ENCODE measurements at regions not wholly inside any gene's neighbourhood (a gene's known extent, or its start where the extent isn't known, plus 50 kb on each side); places are given as distances from the start of the nearest gene placed in this dataset.

DNA sequence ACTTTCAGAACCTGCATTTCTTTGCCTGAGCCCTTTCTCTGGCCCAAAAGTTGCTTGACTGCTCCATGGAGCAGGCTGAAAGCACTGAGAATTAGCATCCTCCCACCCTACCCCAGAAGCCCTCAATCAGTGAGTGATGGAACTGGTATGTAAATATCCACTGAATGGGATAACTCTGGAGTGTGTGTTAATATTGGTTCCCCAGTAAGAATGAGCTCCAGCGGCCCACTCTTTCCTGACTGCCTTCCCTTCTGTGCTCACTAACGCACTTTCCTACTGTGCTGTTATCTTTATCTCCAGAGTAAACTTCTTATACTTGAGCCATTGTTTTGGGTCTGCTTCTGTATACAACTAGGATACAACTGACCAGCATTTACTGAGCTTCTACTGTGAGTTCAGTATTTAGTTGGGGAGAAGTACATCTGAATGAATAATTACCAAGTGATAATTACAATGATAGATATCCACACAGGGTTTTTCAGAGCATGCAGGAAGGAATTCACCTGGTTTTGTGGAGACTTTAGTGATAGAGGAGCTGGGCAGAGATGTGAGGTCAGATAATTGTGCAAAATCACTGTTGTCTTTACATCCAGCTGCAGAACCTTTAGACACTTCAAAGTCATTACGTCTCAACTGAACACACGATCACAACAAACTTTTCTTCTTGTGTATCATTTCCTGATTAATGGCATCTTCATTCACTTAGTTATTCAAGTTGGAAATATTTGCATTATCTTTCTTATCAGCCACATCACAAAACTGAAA lies 149.2 kb upstream of the BTG1 start:
- no peak for DNase-seq

DNA sequence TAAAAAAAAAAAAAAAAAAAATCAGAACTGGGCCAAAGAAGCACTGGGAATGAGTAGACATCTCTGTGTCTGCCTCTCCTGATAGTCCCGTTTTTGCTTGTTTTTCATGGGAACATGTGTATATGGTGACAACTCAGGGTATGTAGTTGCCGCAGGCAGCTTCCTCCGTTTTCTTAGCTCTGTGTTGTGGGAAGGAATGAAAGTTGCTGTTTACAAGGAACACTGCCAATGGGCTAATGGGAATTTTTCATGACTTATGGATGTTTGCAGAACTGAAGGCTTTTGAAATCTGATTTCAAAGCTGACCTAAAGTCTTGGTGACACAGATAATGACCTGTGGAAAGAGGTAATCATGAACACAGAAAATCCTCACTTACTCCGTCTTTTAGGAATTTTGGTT lies 146.4 kb upstream of the BTG1 start:
- no peak for DNase-seq

DNA sequence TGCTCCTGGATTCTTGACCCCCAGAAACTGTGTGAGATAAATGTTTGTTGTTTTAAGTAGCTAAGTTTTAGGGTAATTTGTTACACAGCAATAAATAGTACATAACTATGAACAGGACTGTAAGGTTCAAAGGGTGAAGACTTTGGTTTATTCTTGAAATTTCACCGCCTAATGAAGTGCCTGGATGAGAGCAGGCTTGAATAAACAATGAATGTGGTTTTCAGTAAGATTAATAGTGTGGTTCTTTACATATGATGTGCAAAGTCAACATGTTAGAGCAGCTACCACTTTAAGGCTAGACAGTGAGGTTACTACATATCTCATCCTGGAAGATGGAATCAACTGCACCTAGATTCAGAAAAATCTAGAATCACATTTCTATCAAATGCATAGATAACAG lies 145.2 kb upstream of the BTG1 start:
- no peak for DNase-seq

DNA sequence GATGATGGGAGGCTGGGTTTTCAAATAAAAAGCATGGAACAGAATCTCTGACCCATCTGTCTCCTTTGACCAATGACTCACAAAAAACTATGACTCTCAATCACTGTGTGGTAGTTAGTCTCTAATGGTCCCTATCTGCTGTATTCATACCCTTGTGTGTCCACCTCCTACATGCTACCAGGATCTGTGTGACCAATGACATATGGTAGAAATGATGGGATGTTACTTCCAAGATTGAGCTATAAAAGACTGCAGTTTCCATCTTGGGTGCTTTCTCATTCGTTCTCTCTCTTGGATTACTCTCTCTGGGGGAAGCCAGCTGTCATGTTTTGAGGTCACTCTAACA lies 144.7 kb upstream of the BTG1 start:
- no peak for DNase-seq

DNA sequence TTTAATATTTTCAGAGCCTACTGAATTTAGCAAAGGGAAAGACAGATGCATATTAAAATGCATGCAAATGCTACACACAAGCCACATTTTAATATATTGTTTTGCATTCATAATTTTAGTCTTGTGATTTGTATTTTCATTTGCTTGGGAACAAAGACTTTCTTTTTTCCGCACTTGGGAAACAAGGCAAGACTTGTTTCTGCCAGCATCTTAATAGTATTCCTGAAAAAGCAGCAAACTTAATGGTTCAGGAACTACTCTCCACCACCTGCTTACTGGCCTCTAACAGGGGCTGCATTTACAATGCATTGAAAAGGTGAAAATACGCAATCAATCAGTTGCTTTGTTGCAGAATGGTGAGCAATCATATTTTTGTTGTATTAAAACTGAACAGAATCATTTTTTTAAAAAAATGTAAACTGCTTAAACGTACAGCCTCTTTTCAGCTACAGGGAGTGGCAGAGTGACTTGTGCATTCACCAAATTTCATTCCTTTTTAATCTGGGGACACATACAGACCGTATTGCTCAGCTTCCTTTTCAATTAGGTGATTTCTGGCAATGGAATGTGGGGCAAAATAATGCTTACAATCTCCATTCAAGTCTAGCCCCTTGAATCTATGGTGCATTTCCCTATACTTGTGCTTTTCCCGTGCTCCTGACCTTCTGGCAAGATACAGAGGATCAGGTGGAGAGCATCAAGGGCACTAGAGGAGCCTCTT lies 144.1 kb upstream of the BTG1 start:
- no peak for DNase-seq

DNA sequence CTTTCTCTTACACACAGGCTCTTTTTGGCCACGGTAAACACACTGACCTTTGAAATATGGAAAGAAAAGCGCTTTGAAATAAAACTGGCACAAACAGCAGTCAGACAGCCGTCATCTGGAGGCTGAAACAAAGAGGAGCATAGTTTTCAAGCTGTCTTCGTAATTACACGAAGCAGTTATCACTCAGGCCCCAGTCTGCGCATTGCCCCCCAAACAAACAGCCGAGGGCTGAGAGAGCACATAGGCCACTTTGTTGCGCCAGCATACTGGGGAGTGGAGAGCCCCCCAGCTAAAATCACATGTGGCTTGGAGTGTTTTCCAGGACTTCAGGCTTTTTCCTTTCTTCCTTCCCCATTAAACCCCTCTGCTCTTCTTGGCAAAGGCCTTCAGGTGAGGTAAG lies 142.9 kb upstream of the BTG1 start:
- DNase-seq = no peak

DNA sequence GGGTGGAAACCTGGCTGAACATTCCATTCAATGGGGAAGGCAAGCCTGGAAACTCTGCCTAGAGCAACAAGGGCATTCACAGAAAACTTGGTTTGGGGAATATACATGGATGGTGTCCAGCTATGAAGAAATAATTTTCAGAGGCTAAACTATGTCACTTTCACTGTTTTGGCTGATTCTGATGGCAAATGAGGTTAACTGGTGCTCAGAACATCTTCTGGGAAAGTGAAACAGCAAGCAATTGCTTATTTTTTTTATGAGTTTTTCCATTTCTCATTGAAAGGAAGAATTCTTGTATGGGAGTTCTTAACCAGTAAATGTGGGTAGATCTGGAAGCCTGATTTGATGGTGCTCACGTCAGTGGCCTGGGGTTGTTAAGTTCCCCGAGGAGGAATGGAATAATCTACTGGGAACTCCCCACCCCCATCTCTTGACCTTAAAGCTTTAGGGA lies 132.8 kb upstream of the BTG1 start:
- no peak for DNase-seq

DNA sequence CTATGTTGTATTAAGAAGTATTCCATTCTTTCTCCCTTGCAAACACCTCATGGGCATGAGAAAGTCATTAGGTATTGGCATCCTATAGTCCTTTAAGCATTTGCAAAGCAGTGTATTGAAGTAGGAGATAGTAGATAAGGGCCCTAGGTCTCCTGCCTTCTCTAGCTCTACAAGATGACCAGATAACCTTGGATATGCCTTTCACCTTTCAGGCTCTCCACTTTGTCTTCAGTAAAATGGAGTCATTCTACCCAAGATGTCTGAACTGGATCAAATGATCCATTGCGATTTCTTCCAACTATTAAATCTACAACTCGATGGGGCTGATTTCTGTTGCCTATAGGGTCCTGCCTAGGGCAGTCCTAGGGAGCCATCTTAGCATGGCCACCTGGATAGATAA lies 132.1 kb upstream of the BTG1 start:
- no peak for DNase-seq

DNA sequence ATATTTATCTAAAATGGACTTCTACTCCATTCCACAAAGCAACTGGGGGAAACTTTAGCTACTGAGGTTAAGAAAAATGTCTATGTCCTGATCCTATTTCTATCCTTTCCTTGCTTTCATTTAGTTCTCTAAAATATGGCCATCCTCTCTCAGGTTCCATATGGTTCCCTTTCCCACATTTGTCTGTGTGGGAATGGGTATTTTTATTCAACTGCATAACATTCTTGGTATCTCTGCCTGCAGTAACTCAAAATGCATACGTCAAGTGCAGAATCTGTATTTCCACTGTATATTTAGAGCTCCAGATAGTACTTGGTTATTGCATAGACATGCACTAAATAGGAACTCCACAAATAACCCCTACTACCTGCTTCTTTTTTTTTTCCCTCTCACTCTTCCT lies 130.6 kb upstream of the BTG1 start:
- no peak for DNase-seq

DNA sequence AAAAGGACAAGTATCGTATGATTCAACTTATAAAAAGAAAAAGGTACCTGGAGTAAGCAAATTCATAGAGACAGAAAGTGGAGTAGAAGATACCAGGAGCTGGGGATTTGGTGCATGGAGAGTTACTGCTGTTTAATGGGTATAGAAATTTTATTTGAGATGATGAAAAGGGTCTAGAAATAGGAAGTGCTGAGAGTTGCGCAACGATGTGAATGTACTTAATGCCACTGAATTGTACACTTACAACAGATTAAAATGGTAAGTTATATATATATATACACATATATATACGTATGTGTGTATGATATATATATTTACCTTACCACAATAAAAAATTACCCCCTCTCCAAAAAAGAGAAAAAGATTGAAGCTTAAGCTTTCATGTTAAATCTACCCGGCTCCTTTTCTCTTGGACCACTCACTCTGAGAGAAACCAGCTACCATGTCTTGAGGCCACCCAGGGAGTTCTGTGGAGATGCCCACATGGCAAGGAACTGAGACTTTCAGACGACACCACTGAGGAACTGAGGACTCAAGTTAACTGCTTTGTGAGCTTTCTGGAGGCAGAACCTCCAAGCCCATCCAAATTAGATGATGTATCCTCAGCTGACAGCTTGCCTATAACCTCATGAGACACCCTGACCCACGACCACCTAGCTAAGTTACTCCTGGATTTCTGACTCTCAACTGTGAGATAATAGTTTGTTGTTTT lies 130.0 kb upstream of the BTG1 start:
- no peak for DNase-seq

DNA sequence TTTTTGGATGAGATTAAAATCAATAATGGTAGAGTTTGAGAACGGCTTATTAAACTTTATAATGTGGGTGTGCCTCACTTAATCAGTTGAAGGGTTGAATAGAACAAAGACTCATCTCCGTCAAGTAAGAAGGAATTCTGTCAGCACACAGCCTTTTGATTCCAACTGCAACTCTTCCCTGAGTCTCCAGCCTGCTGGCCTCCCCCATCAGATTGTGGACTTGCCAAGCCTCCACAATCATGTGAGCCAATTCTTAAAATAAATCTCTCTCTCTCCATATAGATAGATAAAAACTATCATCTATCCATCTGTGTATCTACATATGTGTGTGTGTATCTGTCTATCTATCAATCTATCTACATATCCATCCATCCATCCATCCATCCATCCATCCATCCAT lies 127.4 kb upstream of the BTG1 start:
- DNase-seq = no peak

DNA sequence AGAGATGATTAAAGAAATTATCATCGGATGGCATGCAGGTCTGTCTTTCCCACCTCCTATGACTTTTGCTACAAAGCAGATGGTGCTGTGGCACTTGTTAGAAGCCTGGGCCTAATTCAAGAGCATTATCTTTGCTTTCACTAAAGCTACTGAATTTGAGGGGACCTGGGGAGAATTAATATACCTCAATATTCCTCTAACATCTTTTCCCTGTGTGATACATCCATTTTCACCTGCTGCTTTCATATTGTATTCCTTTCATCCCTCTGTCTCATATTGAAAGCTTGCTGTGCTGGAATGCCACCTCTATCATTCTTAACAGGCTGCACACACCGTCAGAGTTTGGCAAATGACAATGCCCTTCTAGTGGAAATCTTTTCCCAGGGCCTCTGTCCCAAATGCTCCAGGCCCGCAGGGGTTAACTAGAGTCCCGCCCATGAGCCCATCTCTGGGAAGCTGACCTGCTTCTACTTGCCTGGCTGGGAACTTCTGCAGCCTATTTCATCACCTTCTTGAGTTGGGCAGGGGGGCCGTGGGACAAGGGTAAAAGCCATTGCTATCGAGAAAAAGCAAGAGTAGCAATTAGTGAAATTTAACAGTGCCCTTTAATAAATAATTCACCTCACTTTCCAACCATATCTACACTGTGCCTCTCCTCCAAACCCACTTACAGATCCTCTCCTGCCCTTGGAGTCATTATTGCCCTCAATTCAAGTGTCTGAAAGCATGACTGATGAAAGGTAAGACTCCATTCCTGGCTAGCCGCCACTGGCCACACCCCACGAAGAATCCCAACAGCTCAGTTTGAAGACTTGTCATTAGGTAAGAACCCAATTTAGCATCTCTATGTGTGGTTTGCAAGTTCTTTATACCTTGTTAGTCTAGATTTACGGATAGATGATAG lies 126.7 kb upstream of the BTG1 start:
- DNase-seq = no peak

DNA sequence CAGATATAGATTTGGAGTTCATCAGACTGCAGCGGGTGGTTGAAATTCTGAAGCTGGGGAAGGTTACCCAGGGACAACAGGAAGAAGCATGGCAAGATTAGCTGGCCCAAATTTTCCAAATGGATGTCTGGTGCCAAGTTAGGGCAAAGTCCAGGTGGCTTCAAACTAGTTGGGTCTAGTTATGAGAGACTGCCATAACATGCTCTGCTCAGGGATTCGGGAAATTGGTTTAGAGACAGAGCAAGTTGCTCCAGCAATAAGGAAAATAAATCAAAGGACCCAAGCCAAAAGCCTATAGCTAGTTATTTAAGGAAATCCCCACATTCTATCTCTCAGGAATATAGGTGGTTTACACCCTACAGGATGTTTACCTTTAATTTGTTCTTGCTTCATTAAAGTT lies 125.7 kb upstream of the BTG1 start:
- DNase-seq = no peak

DNA sequence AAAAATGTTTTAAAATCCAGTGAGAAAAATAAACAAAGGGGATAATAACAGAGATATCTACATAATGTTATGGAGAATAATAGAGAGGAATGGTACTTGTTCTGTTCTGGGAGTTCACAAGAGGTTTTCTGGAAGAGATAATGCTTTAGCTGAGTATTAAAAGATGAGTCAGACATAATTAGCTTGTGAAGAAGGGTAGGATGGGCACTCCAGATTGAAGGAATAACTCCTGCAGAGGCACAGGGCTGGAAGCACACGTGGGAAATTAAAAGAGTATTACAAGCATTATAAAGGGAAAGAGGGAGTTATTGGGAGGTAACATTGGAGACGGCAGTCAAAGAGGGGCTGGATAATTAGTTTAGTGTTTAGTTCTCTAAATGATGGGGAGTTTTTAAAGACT lies 124.9 kb upstream of the BTG1 start:
- DNase-seq = no peak

DNA sequence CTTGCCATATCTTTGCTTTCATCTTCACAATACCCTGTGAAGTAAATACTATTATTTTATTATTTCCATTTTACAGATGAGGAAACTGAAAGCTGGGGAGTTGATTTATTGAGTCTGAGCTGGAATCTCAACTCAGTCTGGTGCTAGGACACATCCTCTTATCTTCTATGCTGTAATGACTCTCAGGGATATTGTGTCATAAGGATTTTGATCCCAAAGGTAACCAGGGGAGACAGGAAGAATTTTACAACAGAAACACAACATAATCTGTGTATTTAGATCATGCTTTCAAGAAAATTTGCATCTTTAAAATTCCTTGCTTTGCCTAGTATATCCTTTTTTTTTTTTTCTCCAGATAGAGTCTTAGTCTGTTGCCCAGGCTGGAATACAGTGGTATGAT lies 123.3 kb upstream of the BTG1 start:
- no peak for DNase-seq

DNA sequence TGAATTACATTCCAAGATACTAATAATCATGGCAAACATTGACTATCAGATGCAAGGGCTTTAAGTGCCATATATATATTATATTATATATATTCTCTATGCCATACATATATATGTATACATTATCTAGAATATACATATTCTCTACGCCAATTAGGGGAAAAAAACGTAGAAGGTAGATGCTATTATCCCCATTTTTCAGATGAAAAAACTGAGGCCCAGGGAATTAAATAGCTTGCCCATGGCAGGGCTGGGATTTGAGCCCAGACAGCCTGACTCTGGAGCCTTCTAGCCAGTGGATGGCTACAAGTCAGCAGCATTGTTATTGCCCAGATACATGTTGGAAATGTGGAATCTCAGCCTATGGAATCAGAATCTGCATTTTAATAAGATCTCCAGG lies 116.0 kb upstream of the BTG1 start:
- DNase-seq = no peak

DNA sequence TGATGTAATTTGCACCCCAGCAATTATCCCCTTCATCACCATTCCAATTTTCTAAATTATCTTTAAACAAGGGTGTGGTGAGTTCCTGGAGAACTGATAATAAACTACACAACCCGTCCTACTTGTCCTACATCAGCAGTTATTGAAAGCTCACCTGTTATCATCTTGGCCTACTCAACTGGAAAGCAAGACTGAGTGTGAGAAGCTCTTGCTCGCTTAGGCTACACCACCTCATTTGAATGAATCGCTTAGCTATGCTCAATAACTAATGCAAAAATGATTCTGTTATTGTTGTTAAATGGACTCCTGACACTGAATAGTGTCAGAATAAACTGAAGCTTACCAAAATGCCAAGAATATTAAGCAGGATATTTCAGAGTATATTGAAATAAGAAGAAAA lies 115.4 kb upstream of the BTG1 start:
- DNase-seq = no peak

DNA sequence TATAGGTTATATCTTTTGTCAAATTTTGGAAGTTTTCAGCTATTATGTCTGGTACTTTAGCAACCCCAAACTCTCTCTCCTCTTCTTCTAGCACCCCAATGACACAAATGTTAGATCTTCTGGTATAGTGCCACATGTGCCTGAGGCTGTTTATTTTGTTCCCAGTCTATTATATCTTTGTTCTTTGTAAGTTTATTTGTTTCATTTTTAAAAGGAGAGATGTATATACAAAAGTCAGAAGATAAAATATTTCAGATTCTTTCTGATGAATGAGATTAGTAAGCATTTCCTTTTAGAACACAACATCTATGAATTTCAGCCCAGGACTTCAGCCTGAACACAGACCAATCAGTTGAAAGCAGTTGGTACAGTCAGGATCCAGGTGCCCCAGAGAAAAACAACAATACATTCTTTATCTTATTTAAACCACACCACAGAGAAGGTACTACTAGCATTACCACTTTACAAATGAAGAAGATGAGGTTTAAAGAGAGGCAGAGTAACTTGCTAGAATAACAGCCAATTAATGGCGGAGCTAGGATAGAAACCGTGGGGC lies 114.1 kb upstream of the BTG1 start:
- DNase-seq = no peak

DNA sequence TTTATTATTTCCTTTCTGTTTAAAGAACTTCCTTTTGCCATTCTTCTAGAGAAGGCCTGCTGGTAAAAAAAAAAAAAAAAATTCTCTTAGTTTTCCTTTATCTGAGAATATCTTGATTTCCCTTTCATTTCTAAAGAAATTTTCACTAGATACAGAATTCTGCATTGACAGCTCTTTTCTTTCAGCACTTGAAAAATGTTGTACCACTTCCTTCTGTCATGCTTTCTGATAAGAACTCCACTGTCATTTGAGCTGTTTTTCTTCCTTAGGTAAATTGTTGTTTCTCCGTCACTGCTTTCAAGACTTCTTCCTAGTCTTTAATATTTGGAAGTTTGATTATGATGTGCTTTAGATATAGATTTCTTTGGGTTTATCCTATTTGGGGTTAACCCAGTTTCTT lies 113.6 kb upstream of the BTG1 start:
- peak in 1 of 2 donors; percentile 29 for DNase-seq

DNA sequence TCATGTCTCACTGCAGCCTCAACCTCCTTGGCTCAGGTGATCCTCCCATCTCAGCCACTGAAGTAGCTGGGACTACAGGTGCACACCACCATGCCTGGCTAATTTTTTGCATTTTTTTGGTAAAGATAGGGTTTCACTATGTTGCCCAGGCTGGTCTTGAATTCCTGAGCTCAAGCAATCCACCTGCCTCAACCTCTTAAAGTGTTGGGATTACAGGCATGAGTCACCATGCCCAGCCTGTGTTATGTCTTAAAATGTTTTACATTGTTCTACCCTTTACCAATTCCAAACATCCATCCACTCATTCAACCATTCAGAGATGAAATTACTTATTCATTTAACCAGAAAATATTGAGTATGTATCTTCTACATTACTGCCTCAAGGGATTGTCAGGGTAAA lies 111.6 kb upstream of the BTG1 start:
- no peak for DNase-seq

DNA sequence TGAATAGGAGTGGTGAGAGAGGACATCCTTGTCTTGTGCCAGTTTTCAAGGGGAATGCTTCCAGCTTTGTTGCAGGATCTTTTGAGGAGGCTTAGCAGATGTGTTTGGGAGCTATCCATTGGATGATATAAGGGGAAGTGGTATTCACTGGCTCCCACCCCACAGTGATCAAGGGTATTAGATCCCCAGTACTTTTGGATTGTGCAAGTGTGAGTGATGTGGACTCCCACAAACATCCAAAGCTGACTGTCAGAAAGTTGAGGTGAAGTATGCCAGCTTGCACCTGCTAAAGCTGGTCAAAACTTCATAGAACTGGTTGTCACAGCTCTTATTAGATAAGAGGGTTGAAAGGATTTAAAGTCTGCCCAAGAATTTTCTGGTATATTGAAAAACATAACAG lies 110.1 kb upstream of the BTG1 start:
- DNase-seq = no peak

DNA sequence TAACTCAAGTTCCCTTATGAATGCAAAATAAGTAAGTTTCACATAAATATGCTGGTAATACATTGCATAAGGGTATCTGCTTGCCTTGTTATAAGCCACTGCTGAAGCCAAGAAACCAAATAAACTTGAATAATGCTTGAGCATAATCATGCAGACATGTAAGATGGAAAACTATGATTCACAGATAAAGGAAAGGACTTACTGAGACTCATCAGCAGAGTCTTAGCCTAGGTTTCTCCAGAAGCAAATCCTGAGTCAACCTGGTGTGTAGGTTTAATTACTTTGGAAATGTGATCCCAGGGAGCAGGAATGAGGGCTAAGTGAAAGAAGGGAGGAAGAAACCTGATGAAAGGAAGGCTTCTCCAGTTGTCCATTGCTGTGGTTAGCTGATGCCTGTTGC lies 107.7 kb upstream of the BTG1 start:
- DNase-seq = no peak

DNA sequence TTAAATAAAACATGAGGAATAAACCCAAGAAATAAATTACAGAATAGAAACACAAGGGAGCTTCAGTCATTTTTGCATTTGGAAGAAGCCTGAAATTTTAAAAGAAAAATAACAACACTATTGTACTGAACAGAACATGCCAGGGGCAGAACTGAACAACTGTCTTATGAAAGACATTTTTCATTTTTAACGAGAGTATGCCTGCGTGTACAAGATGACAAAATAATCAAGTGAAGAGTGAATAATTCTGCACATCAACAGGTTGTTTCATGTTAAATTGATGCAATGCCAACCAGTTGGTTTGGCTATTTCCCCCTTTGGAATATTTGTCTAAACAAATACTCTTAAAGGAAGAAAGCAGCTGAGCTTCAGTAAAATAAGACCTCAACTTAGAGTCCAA lies 103.3 kb upstream of the BTG1 start:
- no peak for DNase-seq

All from CD4-positive, alpha-beta T cell treated with Interleukin-4 for 1 hour (primary cell).